ENCODE measurements at regions not wholly inside any gene's neighbourhood (a gene's known extent, or its start where the extent isn't known, plus 50 kb on each side); places are given as distances from the start of the nearest gene placed in this dataset.

DNA sequence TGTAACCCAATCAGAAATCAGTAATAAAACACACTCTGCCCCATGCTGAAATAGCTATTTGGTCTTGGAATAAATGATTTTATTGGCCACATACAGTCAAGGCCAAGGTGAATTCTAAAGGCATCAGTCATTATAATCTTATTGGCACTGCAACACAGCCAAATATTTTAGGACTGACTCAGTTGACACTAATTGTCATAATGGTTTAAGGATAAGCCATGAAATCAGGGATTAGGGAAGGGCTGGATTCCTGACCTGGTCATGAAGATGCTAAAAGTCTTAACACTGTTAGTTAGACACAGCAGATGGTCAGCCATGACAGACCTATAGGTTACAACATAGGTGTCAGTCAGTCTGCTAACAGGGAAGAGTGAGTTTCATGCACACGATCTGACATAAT lies 330.3 kb upstream of the NPSR1 start:
- H3K4me3 Mint-ChIP-seq: no peak overlapping the region
- DNase-seq (no peak), ATAC-seq (no peak)
- no peaks in the 10 kb centered on the region for H3K36me3 Mint-ChIP-seq
- no peaks in the 10 kb centered on the region for H3K27me3 Mint-ChIP-seq
- peaks cover 2% of the 10 kb centered on the region for H3K4me1 Mint-ChIP-seq
- no peaks in the 10 kb centered on the region for H3K9me3 Mint-ChIP-seq (ENCODE audit: low read depth)
- CTCF ChIA-PET: no interaction called here
- H3K27ac Mint-ChIP-seq: no peak overlapping the region

- DNase-seq (no peak), ATAC-seq (no peak)
- no peaks in the 10 kb centered on the region for H3K36me3 Mint-ChIP-seq
- H3K27ac Mint-ChIP-seq: no peak overlapping the region
- no peak overlapping the region for H3K4me3 Mint-ChIP-seq
- H3K9me3 Mint-ChIP-seq (ENCODE audit: low read depth): no peaks in the 10 kb centered on the region
- CTCF ChIA-PET: no interaction called here
- H3K27me3 Mint-ChIP-seq: no peaks in the 10 kb centered on the region
- no peaks in the 10 kb centered on the region for H3K4me1 Mint-ChIP-seq
Observed at GRCh38 chr7:34330308-34330707, 327.7 kb upstream of the NPSR1 start.

DNA sequence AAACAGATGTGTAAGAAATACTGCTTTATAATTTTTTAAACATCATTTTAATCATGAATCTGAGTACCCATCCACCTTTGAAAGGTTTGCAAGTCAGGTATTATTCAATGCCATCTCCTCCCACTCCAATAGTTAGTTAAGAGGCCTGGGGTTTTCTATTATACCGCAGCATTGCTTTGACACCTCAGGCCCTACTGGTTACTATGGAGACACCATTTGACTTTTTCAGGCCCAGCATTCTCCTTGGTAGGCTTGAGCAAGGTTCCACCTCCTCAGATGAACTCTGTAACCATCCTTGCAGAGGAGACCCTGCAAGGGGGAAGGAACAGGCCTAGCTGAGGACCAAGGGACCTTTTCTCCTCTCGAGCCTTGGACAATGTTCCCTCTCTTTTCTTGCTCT lies 326.9 kb upstream of the NPSR1 start:
- ATAC-seq (no peak), DNase-seq (no peak)
- Mint-ChIP-seq H3K4me1 (no peaks in the 10 kb centered on the region), H3K9me3 (ENCODE audit: low read depth) (no peaks in the 10 kb centered on the region), H3K4me3 (no peak overlapping the region), H3K36me3 (no peaks in the 10 kb centered on the region), H3K27ac (no peak overlapping the region), H3K27me3 (no peaks in the 10 kb centered on the region)
- CTCF ChIA-PET: interaction anchor here (0.6 to 1.4 kb wide), 2 partner anchors 10 to 675 kb away, joined by 3 to 4 read pairs; no protein-coding TSS in a partner anchor

DNA sequence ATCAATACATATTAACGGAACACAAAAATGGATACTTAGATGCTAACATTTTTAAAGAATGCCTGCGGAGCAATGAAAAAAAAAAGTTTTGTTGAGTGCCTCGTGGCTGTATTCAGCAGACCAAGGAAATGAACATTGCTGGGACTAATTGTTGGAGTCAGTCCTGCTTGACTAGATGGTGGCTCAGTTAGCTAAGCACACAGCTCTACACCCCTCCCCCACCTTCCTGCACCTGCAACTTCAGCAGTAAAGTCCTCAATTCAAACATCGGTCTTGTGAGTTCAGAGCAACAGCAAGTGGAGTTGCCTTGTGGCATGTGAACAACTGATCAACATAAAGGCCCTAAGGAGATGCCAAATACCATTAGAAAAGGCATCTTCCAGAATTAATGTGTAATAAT lies 326.0 kb upstream of the NPSR1 start:
- H3K27ac Mint-ChIP-seq: no peak overlapping the region
- no peak for DNase-seq
- no peaks in the 10 kb centered on the region for H3K36me3 Mint-ChIP-seq
- H3K4me3 Mint-ChIP-seq: no peak overlapping the region
- no peaks in the 10 kb centered on the region for H3K4me1 Mint-ChIP-seq
- ATAC-seq: no peak
- CTCF ChIA-PET: interaction anchor here (1.4 kb wide), 1 partner anchor 11 kb away, joined by 4 read pairs; no protein-coding TSS in a partner anchor
- H3K27me3 Mint-ChIP-seq: no peaks in the 10 kb centered on the region
- no peaks in the 10 kb centered on the region for H3K9me3 Mint-ChIP-seq (ENCODE audit: low read depth)

DNA sequence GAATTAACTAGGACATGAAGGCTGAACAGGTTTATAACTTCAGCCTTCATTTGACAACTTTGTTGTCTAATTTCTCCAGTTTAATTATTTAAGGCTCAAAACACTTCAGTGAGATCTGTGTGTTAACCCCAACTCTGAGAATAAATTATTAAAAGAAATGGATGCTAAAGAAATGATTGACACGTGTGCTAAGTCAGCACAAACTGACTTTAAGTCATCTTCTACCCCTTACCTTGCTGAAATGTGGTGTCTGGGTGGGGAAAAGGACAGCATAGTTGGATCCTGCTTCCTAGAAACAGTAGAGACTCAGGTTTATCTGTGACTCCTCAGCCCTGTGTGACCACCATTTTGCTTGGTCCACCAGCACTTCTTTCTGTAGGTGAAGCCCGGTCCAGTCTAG lies 324.8 kb upstream of the NPSR1 start:
- H3K36me3 Mint-ChIP-seq: no peaks in the 10 kb centered on the region
- no peak overlapping the region for H3K4me3 Mint-ChIP-seq
- ATAC-seq: no peak
- H3K9me3 Mint-ChIP-seq (ENCODE audit: low read depth): no peaks in the 10 kb centered on the region
- CTCF ChIA-PET: no interaction called here
- no peaks in the 10 kb centered on the region for H3K27me3 Mint-ChIP-seq
- H3K27ac Mint-ChIP-seq: no peak overlapping the region
- H3K4me1 Mint-ChIP-seq: no peaks in the 10 kb centered on the region
- DNase-seq: no peak

DNA sequence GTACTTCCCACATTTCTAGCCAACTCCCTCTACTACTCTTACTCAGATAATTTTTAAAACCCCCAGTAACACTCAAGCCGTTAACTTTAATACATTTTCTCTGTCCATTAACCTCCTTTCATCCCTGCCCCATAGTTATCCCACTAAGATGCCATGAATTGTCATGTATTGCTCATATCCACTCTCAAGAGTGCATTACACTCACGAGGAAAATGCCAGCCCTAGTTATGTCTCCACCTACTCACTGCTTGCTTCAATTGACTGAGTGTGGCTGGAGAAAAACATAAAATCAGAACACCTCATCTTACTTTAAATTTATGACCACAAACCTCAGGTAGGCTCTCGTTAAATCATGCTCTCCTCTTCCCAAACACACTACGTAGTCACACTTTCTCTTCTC lies 324.1 kb upstream of the NPSR1 start:
- Mint-ChIP-seq H3K9me3 (ENCODE audit: low read depth) (peaks cover 2% of the 10 kb centered on the region), H3K4me1 (no peaks in the 10 kb centered on the region), H3K27me3 (no peaks in the 10 kb centered on the region), H3K4me3 (no peak overlapping the region), H3K36me3 (no peaks in the 10 kb centered on the region), H3K27ac (no peak overlapping the region)
- CTCF ChIA-PET: no interaction called here
- DNase-seq: no peak
- ATAC-seq: no peak

DNA sequence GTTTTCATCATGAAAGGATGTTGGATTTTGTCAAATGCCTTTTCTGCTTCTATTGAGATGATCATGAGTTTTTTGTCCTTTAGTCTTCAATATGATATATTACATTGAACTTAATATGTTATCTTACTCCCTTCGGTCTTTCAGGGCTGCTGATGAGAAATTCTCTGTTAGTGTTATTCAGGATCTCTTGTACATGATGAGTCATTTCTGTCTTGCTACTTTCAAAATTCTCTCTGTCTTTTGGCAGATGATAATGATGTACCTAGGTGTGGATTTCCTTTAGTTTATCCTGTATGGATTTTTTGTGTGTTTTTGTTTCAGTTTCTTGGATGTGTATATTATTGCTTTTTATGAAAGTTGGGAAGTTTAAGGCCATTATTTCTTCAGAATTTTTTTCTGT lies 320.9 kb upstream of the NPSR1 start:
- ATAC-seq: no peak
- Mint-ChIP-seq H3K27me3 (no peaks in the 10 kb centered on the region), H3K4me1 (no peaks in the 10 kb centered on the region), H3K27ac (no peak overlapping the region), H3K4me3 (no peak overlapping the region), H3K36me3 (no peaks in the 10 kb centered on the region), H3K9me3 (ENCODE audit: low read depth) (peaks cover 2% of the 10 kb centered on the region)
- CTCF ChIA-PET: no interaction called here
- no peak for DNase-seq

- DNase-seq (no peak), ATAC-seq (no peak)
- no peaks in the 10 kb centered on the region for H3K36me3 Mint-ChIP-seq
- CTCF ChIA-PET: no interaction called here
- peaks cover 2% of the 10 kb centered on the region for H3K9me3 Mint-ChIP-seq (ENCODE audit: low read depth)
- H3K4me3 Mint-ChIP-seq: no peak overlapping the region
- no peaks in the 10 kb centered on the region for H3K4me1 Mint-ChIP-seq
- H3K27ac Mint-ChIP-seq: no peak overlapping the region
- H3K27me3 Mint-ChIP-seq: no peaks in the 10 kb centered on the region
Observed at GRCh38 chr7:34338961-34339526, 319.0 kb upstream of the NPSR1 start.

- CTCF ChIA-PET: no interaction called here
- DNase-seq (no peak), ATAC-seq (no peak)
- H3K4me1 Mint-ChIP-seq: no peaks in the 10 kb centered on the region
- H3K9me3 Mint-ChIP-seq (ENCODE audit: low read depth): peaks cover 2% of the 10 kb centered on the region
- H3K27me3 Mint-ChIP-seq: no peaks in the 10 kb centered on the region
- H3K27ac Mint-ChIP-seq: no peak overlapping the region
- H3K36me3 Mint-ChIP-seq: no peaks in the 10 kb centered on the region
- no peak overlapping the region for H3K4me3 Mint-ChIP-seq
Observed at GRCh38 chr7:34341326-34341725, 316.7 kb upstream of the NPSR1 start.

GRCh38 chr7:34342387-34342786 lies 315.6 kb upstream of the NPSR1 start:
- no peak overlapping the region for H3K27ac Mint-ChIP-seq
- no peaks in the 10 kb centered on the region for H3K4me1 Mint-ChIP-seq
- CTCF ChIA-PET: no interaction called here
- no peaks in the 10 kb centered on the region for H3K36me3 Mint-ChIP-seq
- H3K4me3 Mint-ChIP-seq: no peak overlapping the region
- H3K27me3 Mint-ChIP-seq: no peaks in the 10 kb centered on the region
- DNase-seq: no peak
- no peak for ATAC-seq
- H3K9me3 Mint-ChIP-seq (ENCODE audit: low read depth): peaks cover 2% of the 10 kb centered on the region

DNA sequence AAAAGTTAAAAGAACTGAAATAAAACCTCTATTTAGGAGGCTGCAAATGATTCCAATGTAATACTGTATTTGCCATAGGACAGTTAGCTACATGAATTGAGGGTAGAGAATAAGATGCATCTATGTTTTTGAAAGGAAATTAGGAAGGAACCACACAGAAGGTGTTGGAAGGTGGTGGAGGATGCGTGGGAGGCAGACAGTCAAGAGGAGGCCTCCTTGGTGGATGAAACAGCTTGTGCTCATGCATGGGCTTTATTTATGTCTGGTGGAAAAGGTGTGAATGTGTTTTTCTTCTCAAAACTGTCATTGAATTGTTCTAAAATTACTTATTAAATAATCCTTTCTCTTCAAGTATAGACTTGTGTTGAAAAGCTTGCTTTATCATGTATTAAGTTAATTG lies 314.4 kb upstream of the NPSR1 start:
- CTCF ChIA-PET: no interaction called here
- no peak overlapping the region for H3K4me3 Mint-ChIP-seq
- H3K27ac Mint-ChIP-seq: no peak overlapping the region
- DNase-seq (no peak), ATAC-seq (no peak)
- no peaks in the 10 kb centered on the region for H3K36me3 Mint-ChIP-seq
- H3K27me3 Mint-ChIP-seq: no peaks in the 10 kb centered on the region
- no peaks in the 10 kb centered on the region for H3K9me3 Mint-ChIP-seq (ENCODE audit: low read depth)
- no peaks in the 10 kb centered on the region for H3K4me1 Mint-ChIP-seq

DNA sequence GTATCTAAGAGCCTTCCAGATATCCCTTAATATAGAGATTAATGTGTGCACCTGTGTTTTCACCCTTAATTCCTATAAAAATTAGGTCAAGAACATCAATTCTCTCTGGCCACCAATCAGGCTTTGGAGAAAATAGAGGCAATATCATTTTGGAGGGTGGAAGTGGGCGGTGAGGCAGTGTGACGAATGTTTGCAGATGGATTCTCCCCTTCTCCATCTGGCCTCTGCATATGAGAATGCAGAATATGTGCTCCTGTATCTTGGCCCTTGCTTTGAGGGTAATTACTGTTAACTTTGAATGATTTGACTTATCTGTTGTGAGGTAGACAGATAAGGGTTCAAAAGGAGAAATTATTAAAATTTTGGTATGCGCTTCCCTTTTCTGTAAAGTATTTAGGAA lies 304.0 kb upstream of the NPSR1 start:
- no peak for ATAC-seq
- no peak for DNase-seq
- no peak overlapping the region for H3K4me3 Mint-ChIP-seq
- no peaks in the 10 kb centered on the region for H3K36me3 Mint-ChIP-seq
- CTCF ChIA-PET: no interaction called here
- no peaks in the 10 kb centered on the region for H3K27me3 Mint-ChIP-seq
- no peaks in the 10 kb centered on the region for H3K4me1 Mint-ChIP-seq
- no peaks in the 10 kb centered on the region for H3K9me3 Mint-ChIP-seq (ENCODE audit: low read depth)
- H3K27ac Mint-ChIP-seq: no peak overlapping the region

- ATAC-seq (no peak), DNase-seq (no peak)
- Mint-ChIP-seq H3K27me3 (no peaks in the 10 kb centered on the region), H3K27ac (no peak overlapping the region), H3K4me3 (no peak overlapping the region), H3K36me3 (no peaks in the 10 kb centered on the region), H3K4me1 (no peaks in the 10 kb centered on the region), H3K9me3 (ENCODE audit: low read depth) (no peaks in the 10 kb centered on the region)
- CTCF ChIA-PET: no interaction called here
Observed at GRCh38 chr7:34354899-34355298, 303.1 kb upstream of the NPSR1 start.

DNA sequence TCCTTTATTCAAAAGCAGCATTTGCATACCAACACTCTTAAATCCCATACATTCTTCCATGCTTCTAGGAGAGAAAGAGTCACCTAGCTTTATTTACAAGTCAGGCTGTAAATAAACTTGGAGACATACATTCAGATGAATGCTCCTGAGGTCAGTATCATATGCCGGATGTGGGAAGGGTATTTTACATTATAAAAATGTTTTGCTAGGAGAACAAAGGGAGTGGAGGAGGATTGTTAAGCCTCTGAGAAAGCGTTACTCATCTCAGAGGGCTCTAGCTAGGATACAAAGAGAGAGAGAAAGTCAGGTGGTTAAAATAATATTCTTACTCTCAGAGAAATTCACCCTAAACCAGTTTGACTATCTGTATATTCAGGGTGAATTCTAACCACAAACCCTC lies 300.9 kb upstream of the NPSR1 start:
- H3K27ac Mint-ChIP-seq: no peak overlapping the region
- no peaks in the 10 kb centered on the region for H3K27me3 Mint-ChIP-seq
- no peaks in the 10 kb centered on the region for H3K4me1 Mint-ChIP-seq
- CTCF ChIA-PET: no interaction called here
- DNase-seq (no peak), ATAC-seq (no peak)
- H3K9me3 Mint-ChIP-seq (ENCODE audit: low read depth): no peaks in the 10 kb centered on the region
- no peaks in the 10 kb centered on the region for H3K36me3 Mint-ChIP-seq
- no peak overlapping the region for H3K4me3 Mint-ChIP-seq

DNA sequence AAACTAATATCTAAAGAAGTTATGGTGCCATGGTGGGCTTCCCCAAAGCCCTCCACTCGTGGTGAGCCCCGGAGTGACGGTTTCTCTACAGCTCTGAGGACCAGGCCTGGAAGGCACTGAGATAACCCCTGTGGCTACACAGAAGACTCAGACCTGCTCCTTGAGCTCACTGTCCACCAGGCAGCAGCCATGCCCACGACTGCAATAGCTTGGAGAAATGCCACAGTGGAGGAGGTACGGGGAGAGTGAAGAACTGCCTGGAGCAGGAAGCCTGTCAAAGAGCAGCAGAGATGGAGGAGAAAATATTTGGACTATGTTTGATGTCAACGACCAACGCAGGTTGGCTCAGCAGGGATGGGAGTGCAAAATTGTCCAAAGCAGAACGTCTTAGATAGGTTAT lies 300.1 kb upstream of the NPSR1 start:
- H3K27ac Mint-ChIP-seq: no peak overlapping the region
- CTCF ChIA-PET: no interaction called here
- DNase-seq (no peak), ATAC-seq (no peak)
- H3K4me3 Mint-ChIP-seq: no peak overlapping the region
- no peaks in the 10 kb centered on the region for H3K4me1 Mint-ChIP-seq
- no peaks in the 10 kb centered on the region for H3K36me3 Mint-ChIP-seq
- no peaks in the 10 kb centered on the region for H3K27me3 Mint-ChIP-seq
- no peaks in the 10 kb centered on the region for H3K9me3 Mint-ChIP-seq (ENCODE audit: low read depth)
